ENCODE measurements at regions not wholly inside any gene's neighbourhood (a gene's known extent, or its start where the extent isn't known, plus 50 kb on each side); places are given as distances from the start of the nearest gene placed in this dataset.

GRCh38 chr14:100655741-100656085, 68.5 kb upstream of the BEGAIN start:
- no peak for TF ChIP-seq CTCF (IDR thresholded peaks at IDR 0.05)
- no peak for TF ChIP-seq POLR2A (IDR thresholded peaks at IDR 0.05)
- no peak for TF ChIP-seq EP300 (IDR thresholded peaks at IDR 0.05)

Measured in tibial nerve (tissue), 4 donors.